ENCODE measurements at regions not wholly inside any gene's neighbourhood (a gene's known extent, or its start where the extent isn't known, plus 50 kb on each side); places are given as distances from the start of the nearest gene placed in this dataset.

GRCh38 chr20:57867807-57868206 is 158.0 kb upstream of the PMEPA1 start:
- H3K27ac Mint-ChIP-seq (ENCODE audit: unreplicated experiment), result no peak overlapping the region
- no peak for DNase-seq (ENCODE audit: low spot score)
- H3K4me1 Mint-ChIP-seq (ENCODE audit: low read depth), result peaks cover 10% of the 10 kb centered on the region
- H3K36me3 Mint-ChIP-seq (ENCODE audit: low read depth), result peaks cover 2% of the 10 kb centered on the region
- H3K27me3 Mint-ChIP-seq (ENCODE audit: low read depth), result peaks cover 13% of the 10 kb centered on the region
- H3K4me3 Mint-ChIP-seq (ENCODE audit: unreplicated experiment), result no peak overlapping the region
- TF ChIP-seq CTCF (IDR thresholded peaks at IDR 0.05), result no peak
- peaks cover 7% of the 10 kb centered on the region for H3K9me3 Mint-ChIP-seq (ENCODE audit: low read depth)

GRCh38 chr20:57867181-57867803 is 157.5 kb upstream of the PMEPA1 start:
- peaks cover 7% of the 10 kb centered on the region for H3K9me3 Mint-ChIP-seq (ENCODE audit: low read depth)
- no peak for DNase-seq (ENCODE audit: low spot score)
- H3K4me3 Mint-ChIP-seq (ENCODE audit: unreplicated experiment), result no peak overlapping the region
- peaks cover 10% of the 10 kb centered on the region for H3K4me1 Mint-ChIP-seq (ENCODE audit: low read depth)
- no peak for TF ChIP-seq CTCF (IDR thresholded peaks at IDR 0.05)
- H3K27me3 Mint-ChIP-seq (ENCODE audit: low read depth), result peaks cover 13% of the 10 kb centered on the region
- no peak overlapping the region for H3K27ac Mint-ChIP-seq (ENCODE audit: unreplicated experiment)
- H3K36me3 Mint-ChIP-seq (ENCODE audit: low read depth), result peaks cover 2% of the 10 kb centered on the region

GRCh38 chr20:57866250-57867106 is 156.7 kb upstream of the PMEPA1 start:
- DNase-seq (ENCODE audit: low spot score), result no peak
- TF ChIP-seq CTCF (IDR thresholded peaks at IDR 0.05), result no peak
- Mint-ChIP-seq H3K4me1 (ENCODE audit: low read depth) (peaks cover 10% of the 10 kb centered on the region), H3K9me3 (ENCODE audit: low read depth) (peaks cover 11% of the 10 kb centered on the region), H3K4me3 (ENCODE audit: unreplicated experiment) (no peak overlapping the region), H3K27me3 (ENCODE audit: low read depth) (peaks cover 13% of the 10 kb centered on the region), H3K36me3 (ENCODE audit: low read depth) (peaks cover 2% of the 10 kb centered on the region), H3K27ac (ENCODE audit: unreplicated experiment) (no peak overlapping the region)

GRCh38 chr20:57865266-57865665 is 155.5 kb upstream of the PMEPA1 start:
- TF ChIP-seq CTCF (IDR thresholded peaks at IDR 0.05), result no peak
- Mint-ChIP-seq H3K27ac (ENCODE audit: unreplicated experiment) (no peak overlapping the region), H3K4me1 (ENCODE audit: low read depth) (peaks cover 10% of the 10 kb centered on the region), H3K27me3 (ENCODE audit: low read depth) (peaks cover 15% of the 10 kb centered on the region), H3K36me3 (ENCODE audit: low read depth) (peaks cover 3% of the 10 kb centered on the region), H3K4me3 (ENCODE audit: unreplicated experiment) (no peak overlapping the region), H3K9me3 (ENCODE audit: low read depth) (peaks cover 14% of the 10 kb centered on the region)
- DNase-seq (ENCODE audit: low spot score), result no peak

GRCh38 chr20:57860576-57860975 is 150.8 kb upstream of the PMEPA1 start:
- H3K4me1 Mint-ChIP-seq (ENCODE audit: low read depth), result no peaks in the 10 kb centered on the region

More at GRCh38 chr20:57860576-57860975, 150.8 kb upstream of the PMEPA1 start:
- H3K4me3 Mint-ChIP-seq (ENCODE audit: unreplicated experiment), result no peak overlapping the region
- no peak overlapping the region for H3K27ac Mint-ChIP-seq (ENCODE audit: unreplicated experiment)
- peaks cover 27% of the 10 kb centered on the region for H3K9me3 Mint-ChIP-seq (ENCODE audit: low read depth)
- no peak for TF ChIP-seq CTCF (IDR thresholded peaks at IDR 0.05)
- H3K36me3 Mint-ChIP-seq (ENCODE audit: low read depth), result peaks cover 3% of the 10 kb centered on the region
- no peak for DNase-seq (ENCODE audit: low spot score)
- H3K27me3 Mint-ChIP-seq (ENCODE audit: low read depth), result peaks cover 4% of the 10 kb centered on the region

All from chondrocyte (in vitro differentiated cells).